ENCODE measurements at regions not wholly inside any gene's neighbourhood (a gene's known extent, or its start where the extent isn't known, plus 50 kb on each side); places are given as distances from the start of the nearest gene placed in this dataset.
"Not testable (repeated sequence)": the region's sequence is repeated elsewhere in the genome, so short reads cannot be mapped to it uniquely, and the experiment has no call there.

DNA sequence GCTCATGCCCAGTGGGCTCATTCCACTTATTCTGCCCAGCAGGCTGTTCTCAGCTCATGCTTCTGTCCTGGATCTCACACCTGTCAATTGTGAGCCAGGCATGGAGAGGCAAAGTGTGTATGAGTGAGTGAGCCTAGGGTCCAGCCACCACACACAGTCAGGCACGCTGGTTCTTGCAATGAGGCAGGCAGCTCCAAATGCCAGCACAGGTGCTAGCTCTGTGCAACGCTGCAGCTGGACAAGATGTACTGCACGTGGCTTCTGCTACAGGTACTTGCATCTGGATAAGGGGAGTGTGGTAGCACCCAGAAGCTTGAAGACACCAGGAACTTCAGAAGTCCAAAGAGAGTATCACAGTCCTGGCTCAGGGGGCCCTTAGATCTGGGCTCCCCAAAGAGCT is 1249.4 kb upstream of the IGFBP7 start:
- DNase-seq: no peak

DNA sequence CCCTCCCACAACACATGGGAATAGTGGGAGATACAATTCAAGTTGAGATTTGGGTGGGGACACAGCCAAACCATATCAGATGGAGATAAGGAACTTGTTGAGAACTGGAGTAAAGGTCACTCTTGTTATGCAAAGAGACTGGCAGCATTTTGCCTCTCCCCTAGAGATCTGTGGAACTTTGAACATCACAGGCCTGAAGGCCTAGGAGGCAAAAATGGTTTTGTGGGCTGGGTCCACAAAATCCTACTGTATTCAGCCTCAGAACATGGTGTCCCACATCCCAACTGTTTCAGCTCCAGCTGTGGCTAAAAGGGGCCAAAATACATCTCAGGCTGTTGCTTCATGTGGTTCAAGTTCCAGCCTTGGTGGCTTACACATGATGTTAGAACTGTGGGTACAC is 1247.8 kb upstream of the IGFBP7 start:
- no peak for DNase-seq

DNA sequence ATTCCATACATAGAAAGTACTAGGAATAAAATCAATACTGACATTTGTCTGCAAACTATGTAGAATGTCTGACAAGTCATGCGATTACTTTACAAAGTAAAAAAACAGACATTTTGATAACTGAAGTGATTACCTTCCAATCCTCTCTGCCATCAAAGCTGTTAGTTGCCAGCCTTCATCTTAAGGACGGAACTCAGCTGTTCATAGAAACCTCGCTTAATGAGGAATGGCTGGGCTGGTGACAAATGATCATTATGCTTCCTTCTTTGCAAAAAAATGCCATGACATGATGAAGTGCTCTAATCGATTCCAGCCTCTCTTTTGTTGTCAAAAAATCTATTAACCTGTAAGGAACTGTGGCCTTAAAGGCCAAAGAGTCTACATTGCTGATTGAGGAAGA is 1214.9 kb upstream of the IGFBP7 start:
- no peak for DNase-seq

DNA sequence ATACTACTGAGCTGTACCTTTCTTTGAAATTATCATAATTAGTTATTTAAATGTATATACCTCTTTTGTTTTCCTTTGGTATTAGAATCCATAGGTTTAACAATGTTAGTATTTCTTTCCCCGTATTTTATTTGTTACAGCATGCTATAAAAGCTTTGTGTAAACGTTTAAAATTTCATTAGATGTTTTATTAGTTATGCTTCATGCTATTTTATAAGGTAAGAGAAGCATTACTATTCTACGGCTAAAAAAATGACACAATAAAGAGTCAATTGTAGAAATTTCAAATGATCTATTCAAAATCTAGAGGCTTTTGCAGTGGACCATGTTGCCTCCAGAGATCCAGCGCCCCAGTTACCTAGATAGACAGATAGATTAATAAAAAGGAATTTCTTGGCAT is 1203.3 kb upstream of the IGFBP7 start:
- no peak for DNase-seq

DNA sequence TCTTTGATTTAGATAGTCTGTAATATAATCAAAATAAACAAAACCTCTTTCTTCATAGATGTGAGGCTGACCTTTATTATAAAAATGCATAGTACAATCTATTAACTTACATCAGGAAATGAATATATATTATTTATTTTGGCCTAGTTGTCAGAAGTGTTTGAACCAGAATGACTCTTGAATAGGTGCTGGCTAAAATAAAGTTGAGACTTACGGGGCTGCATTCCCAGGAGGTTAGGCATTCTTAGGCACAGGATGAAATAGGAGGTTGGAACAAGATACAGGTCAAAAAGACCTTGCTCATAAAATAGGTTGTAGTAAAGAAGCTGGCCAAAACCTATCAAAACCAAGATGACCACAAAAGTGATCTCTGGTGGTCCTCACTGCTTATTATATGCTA is 1193.3 kb upstream of the IGFBP7 start:
- DNase-seq: no peak

DNA sequence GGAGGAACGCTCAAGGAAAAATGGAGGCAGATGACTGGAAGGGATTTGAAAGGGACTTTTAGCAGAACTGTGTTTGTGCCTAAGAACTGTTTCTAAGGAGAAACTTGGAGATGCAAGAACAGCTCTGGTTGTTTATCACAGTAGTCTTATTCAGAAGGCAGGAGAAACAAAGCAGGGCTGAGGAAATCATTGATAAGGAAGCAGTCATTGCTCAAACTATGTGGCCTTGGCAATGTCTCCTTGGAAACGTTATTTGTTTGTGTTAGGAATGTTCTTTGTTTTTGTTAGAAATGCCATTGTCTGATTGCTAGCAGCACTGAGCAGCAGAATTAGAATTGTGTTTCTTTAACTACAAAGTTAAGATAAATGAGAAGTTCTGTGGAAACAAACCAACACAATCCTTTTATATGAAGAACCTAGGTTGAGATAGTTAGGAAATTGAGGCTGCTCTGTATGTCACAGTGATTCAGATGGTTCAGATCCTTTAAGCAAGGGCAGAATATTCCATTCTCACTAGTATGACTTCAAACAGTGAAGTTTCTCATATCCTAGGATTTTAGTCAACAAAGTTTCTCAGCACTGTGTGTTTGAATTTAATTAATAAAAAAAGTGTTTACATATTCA is 1191.3 kb upstream of the IGFBP7 start:
- no peak for DNase-seq

DNA sequence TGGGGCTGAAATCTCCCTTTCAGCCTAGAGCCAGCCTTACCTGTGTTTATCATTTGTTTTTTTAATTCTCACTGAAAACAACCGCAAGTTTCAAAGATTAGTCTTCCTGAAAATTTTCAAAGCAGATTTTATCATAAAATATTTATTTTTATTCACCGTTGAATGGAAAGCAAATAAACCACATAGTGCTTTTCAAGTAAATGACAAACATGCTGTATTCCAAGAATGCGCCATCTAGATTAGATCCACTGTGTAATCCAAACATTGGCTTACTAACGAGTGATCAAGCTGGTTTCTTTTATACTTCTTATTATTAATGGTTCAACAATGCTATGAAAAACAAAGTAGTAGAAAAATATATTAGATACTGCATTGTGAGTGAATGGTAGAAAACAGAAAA is 1176.2 kb upstream of the IGFBP7 start:
- DNase-seq: no peak

DNA sequence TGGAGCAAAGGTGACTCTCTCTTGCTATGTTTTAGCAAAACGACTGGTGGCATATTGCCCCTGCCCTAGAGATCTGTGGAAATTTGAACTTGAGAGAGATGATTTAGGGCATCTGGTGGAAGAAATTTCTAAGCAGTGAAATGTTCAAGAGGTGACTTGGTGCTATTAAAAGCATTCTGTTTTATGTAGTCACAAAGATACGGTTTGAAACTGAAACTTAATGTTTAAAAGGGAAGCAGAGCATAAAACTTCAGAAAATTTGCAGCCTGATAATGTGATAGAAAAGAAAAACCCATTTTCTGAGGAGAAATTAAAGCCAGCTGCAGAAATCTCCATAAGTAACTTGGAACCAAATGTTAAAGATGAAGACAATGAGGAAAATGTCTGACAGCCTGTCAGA is 1170.7 kb upstream of the IGFBP7 start:
- DNase-seq: not testable (repeated sequence)

DNA sequence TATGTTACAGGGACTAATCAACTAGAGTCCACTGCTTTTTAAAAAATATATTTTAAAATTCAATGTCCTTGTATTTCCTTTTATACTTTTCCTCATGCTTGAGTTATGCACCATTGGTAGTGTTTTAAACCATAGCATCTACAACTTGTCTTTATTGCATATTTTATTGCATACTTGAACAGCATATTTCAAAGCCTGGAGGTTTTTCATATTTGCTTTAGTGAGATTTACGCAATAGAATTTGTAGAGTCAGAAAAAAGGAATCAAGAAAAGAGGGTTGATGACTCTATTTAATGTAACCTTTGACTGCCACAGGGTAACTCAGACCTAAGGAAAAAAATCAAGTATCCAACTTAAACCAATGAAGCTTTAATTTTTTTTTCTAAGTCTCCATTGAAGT is 1165.7 kb upstream of the IGFBP7 start:
- no peak for DNase-seq

DNA sequence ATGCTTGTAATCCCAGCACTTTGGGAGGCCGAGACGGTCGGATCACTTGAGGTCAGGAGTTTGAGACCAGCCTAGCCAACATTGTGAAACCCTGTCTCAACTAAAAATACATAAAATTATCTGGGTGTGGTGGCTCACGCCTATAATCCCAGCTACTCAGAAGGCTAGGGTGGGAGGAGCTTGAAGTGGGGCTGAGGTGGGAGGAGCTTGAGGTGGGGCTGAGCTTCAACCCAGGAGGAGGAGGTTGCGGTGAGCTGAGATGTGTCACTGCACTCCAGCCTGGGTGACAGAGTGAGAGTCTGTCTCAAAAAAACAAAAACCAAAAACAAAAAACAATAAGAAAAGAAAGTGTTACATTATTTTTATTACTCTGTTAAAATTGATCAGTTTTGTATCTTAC is 1164.4 kb upstream of the IGFBP7 start:
- no peak for DNase-seq

DNA sequence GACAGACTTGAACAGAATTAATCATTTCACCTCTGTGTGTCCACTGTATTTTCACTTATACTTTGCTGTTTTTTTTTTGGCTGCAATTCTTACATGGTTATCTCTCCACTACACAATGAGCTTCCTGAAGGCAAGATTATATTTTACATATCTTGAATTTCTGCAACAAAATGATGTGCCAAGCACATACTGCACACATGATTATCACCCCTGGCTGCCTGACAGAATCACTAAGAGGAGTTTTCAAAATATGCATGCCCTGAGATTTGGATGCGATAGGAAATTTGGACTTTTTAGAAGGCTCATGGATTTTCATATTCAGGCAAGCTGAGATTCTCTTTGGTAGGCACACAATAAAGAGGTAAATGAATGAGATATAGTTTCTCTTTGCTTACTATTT is 1162.1 kb upstream of the IGFBP7 start:
- no peak for DNase-seq

DNA sequence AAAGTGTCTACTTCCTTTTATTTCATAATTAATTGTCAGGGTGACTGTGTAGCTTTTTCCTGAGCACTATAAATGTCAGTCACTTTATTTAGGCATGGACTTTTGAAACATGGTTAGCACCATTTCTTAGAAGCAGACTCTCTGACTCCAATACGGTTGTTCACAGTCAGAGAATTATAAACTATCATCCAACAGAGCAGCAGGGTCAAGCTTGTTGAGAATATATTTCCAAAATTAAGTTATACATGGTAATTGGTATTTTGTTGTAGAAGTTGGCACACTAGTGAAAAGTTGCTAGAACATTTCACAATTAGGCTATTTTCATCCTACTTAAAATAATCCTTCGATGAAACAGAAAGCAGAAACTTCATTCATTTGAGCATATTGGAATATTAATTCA is 1155.5 kb upstream of the IGFBP7 start:
- DNase-seq: no peak

DNA sequence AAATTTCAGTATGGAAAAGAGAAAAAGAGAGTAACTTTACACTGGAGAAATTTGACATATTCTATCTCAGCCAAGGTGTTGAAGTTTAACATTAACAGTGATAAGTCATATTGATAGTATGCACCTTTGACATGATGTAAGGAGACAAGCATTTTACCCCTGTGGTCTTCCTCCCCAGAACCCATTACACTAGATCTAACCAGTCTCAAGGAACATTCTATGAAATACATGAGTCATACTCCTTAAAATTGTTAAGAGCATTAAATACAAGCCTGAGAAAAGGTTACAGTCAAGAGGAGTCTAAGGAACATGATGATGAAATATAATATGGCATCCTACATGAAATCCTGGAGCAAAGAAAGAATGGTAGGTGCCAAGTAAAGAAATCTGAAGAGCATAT is 1151.3 kb upstream of the IGFBP7 start:
- no peak for DNase-seq

DNA sequence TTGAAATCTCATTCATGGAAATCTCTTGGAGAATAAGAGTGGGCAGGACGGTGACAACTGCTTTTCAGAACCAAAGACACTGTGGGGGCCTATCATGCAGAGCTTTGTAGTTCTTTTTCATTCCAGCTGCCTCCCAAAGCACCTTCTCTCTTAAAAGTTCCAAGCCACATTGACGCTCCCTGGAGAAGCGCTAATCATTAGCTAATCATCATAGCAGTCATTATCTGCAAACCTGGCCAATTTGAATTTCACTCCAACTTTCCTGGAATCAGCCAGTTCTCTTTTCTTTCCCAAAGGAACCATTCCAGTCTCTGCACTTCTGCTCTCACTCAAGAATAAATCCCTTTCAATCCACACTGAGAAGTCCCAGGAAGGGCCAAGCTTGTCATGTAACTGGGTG is 1144.1 kb upstream of the IGFBP7 start:
- no peak for DNase-seq

DNA sequence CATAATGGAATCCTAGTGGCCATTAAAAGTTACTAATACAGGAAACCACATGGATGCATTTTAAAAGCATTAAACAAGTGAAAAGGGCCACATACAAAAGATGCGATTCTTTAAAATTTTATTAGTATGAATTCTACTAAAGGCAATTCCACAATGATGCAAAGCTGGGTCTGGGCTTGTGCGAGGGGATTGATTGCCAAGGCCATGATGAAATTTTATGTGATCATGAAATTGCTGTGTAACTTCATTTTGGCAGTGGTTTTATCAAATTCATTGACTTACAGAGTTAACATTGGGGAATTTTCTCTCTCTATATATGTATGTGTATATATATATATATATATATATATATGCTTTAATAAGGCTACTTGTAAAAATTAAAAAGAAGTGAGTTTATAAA is 1142.5 kb upstream of the IGFBP7 start:
- no peak for DNase-seq

DNA sequence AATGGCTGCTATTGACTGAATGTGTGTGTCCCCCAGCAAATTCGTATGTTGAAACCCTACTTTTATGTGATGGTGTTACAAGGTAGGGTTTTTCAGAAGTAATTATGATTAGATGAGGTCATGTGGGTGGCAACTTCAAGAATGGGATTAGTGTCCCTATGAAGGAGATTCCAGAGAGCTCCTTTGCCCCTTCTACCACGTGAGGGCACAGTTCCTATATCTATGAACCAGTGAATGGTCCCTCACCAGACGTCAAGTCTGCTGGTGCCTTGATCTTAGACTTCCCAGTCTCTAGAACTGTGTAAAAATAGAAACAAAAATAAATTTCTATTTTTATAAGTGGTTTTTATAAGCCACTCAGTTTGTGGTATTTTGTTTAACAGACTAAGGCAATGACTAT is 1137.6 kb upstream of the IGFBP7 start:
- DNase-seq: peak; percentile 22

DNA sequence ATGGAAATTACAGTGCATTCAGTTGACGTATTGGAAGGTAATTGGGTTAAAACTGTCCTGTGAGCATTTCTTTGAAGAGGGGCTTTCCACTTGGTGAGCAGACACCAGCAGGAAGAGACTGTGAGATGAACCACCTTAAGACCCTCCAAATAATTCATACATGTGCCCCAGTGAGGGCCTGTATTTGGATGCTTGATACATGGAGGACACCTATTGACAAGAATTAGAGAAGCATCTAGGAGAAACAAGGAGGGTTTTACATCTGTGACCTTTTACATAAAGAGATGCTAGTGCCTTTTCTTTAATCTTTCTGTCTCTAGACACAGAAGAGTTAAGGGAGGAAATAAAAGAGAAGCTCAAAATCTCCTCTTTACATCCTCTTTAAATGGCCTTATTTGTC is 1115.3 kb upstream of the IGFBP7 start:
- DNase-seq: peak; percentile 37

DNA sequence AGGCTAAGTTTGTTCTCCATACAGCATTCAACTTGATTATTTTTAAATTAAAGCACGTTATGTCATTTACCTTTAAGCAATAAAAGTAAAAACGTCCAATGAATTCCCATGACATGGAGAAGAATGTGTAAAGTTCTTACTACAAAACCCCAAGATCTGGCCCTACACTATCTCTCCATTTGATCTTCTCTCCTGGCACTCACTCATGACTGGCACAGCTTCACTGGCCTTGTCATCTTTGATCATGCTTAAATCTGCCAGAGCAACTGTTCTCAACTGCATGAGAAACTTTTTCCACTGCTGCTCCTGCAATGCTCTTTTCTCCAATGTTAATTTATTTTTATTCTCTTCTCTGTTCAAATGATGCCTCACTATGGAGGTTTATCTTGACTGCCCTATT is 1109.0 kb upstream of the IGFBP7 start:
- DNase-seq: no peak

DNA sequence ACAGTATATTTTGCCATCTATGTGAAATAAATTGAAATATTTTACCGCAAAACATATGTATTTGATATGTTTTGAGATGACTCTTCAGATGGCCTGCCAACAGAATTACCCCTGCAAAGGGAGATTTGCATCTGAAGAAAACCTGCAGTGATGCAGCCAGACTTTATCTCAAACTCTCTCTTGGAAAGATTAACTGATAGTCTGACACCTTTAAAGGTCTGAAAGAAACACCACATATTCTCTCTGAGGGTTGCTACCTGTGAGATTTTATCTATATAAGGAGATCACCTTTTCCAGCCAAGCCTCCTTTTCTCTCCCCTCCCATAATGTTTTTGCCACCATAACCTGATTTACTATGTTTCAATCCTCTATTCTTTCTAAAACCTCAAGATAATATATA is 1106.3 kb upstream of the IGFBP7 start:
- no peak for DNase-seq

DNA sequence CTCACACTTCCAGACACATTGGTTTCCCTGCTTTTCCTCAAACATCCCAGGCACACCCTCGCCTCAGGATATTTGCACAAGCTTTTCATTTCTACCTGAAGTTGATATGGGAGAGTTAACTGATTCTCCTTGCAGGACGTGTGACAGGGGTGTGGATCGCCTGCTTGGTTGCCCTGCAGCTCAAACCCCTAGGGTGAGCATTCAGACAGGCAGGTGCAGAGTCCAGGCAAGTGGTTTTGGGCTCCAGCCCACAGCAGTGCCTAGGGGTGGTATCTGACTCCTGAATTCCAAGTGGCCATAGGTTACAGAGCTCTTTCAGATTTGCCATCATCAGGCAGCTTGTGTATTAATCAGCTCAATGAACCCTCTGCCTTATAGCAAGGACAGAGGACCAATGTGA is 1104.2 kb upstream of the IGFBP7 start:
- no peak for DNase-seq

DNA sequence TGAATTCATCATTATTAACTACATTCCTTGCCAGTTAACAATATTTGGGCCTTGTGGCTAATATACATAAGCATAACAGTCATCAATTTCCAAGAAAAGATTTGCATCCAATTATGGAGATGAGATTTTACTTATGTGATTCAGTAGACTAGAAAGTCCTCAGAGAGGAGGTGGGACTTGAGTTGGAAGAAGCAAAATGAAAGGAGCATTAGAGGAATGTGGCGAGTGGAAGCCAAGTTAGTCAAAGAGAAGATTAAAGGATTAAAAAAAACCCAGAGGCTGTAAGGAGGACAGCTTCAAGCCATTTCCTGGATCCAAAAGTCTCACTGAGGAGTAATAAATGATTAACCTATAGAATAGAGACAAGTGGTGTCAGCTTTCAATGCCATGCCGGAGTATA is 1099.4 kb upstream of the IGFBP7 start:
- peak; percentile 54 for DNase-seq

DNA sequence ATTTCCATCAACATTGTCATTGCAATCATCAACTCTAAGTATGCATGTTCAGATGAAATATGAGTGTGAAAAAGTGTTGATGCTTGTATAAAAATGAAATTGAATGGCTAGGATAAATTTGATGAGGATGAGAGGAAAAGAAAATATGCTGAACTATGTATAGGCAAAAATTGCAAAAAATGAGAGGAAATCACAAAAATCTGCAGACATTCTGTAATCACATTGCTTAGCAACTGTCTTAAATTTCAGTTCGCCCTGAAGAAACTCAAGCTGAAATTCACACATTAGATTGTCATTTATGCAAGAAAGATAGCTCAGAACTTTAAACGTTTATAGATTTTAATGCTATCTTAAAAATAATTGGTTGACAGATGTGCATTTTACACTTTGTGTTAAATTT is 1098.8 kb upstream of the IGFBP7 start:
- DNase-seq: no peak

DNA sequence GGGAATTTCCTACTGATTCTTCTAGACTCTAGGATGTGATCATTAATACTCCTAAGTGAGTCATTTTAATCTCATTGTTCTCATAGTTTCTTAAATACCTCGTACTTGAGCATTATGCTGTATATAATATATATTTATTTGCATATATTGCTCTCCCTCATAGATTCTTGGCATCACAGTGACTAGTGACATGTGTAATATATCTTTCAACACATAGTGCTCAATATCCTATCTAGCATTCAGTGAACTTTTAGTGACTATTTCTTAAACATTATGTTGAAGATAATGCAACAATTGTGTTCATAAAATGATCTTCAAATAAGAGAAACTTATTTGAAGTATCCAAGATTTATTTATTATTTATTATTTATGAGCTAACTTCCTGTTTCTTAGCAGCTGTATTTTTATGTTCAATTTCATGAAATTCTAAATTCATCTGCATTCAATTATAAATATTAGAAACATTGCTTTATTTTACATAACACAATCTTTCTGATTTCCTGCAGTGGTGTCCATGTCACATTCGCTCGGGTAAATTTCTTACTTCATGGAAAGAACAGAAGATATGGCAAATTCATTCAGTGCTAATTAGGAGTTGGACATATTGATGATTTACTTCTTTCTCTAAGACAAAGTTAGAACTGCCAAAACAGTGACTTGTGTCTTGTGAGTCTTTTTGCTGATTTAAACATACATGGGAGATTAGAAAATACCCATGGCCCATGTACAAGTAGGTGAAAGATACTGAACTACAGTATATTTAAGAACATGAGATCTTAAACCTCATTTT is 1095.5 kb upstream of the IGFBP7 start:
- DNase-seq: no peak

DNA sequence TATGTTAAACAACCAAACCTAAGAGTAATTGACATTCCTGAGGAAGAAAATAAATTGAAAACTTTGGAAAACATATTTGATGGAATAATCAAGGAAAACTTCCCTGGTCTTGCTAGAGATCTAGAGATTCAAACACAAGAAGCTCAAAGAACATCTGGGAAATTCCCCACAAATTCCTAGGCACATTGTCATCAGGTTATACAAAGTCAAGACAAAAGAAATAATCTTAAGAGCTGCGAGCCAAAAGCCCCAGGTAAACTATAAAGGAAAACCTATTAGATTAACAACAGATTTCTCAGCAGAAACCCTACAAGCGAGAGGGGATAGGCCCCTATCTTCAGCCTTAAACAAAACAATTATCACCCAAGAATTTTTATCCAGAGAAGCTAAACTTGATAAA is 1082.0 kb upstream of the IGFBP7 start:
- DNase-seq: no peak

DNA sequence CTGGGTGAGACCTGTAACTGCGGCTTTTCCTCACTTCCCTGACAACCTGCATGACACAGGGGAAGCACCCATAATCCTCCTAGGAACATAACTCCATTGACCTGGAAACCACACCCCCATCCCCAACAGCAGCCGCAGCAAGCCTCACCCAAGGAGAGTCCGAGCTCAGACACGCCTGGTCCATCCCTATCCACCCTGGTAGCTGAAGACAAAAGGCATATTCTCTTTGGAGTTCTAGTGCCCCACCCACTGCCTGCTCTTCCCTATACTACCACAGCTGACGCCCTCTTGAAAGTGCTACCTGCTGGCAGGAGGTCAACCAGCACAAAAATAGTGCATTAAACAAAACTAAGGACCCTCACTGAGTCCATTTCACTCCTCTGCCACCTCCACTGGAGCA is 1080.9 kb upstream of the IGFBP7 start:
- DNase-seq: no peak
